Hindlimb muscle (tissue), 1 donor: ENCODE measurements at regions not wholly inside any gene's neighbourhood (a gene's known extent, or its start where the extent isn't known, plus 50 kb on each side); places are given as distances from the start of the nearest gene placed in this dataset.

Experiments
- DNase-seq: peaks from one replicate; pipeline ENCODE4 v3.0.0-alpha.2; 2013

GRCh38 chr15:36282821-36283220 is 296.6 kb upstream of the CDIN1 start:
- DNase-seq = no peak

- no peak for DNase-seq
Measured at GRCh38 chr15:36284911-36285310, 294.5 kb upstream of the CDIN1 start.

- DNase-seq = no peak
Measured at GRCh38 chr15:36291501-36291900, 287.9 kb upstream of the CDIN1 start.

- no peak for DNase-seq
Measured at GRCh38 chr15:36294359-36294758, 285.1 kb upstream of the CDIN1 start.

GRCh38 chr15:36301947-36302346 is 277.5 kb upstream of the CDIN1 start:
- DNase-seq = no peak

- DNase-seq = no peak
Measured at GRCh38 chr15:36313021-36313420, 266.4 kb upstream of the CDIN1 start.

GRCh38 chr15:36313736-36314280 is 265.6 kb upstream of the CDIN1 start:
- no peak for DNase-seq

- DNase-seq = no peak
Measured at GRCh38 chr15:36315649-36316048, 263.8 kb upstream of the CDIN1 start.

- DNase-seq = no peak
Measured at GRCh38 chr15:36323615-36324014, 255.8 kb upstream of the CDIN1 start.

GRCh38 chr15:36325206-36325605 is 254.2 kb upstream of the CDIN1 start:
- DNase-seq = no peak

GRCh38 chr15:36329592-36329991 is 249.8 kb upstream of the CDIN1 start:
- no peak for DNase-seq

- no peak for DNase-seq
Measured at GRCh38 chr15:36330598-36330997, 248.8 kb upstream of the CDIN1 start.

GRCh38 chr15:36331531-36332275 is 247.7 kb upstream of the CDIN1 start:
- no peak for DNase-seq

GRCh38 chr15:36332301-36332700 is 247.1 kb upstream of the CDIN1 start:
- DNase-seq = no peak

- no peak for DNase-seq
Measured at GRCh38 chr15:36332896-36333295, 246.5 kb upstream of the CDIN1 start.

- DNase-seq = no peak
Measured at GRCh38 chr15:36334059-36334458, 245.4 kb upstream of the CDIN1 start.

- DNase-seq = no peak
Measured at GRCh38 chr15:36335224-36335623, 244.2 kb upstream of the CDIN1 start.

- no peak for DNase-seq
Measured at GRCh38 chr15:36335659-36336058, 243.8 kb upstream of the CDIN1 start.

GRCh38 chr15:36344887-36345286 is 234.5 kb upstream of the CDIN1 start:
- DNase-seq = no peak

GRCh38 chr15:36347272-36347858 is 232.1 kb upstream of the CDIN1 start:
- DNase-seq = no peak

GRCh38 chr15:36356466-36356865 is 223.0 kb upstream of the CDIN1 start:
- no peak for DNase-seq

GRCh38 chr15:36356978-36357601 is 222.3 kb upstream of the CDIN1 start:
- no peak for DNase-seq

- no peak for DNase-seq
Measured at GRCh38 chr15:36358094-36358493, 221.3 kb upstream of the CDIN1 start.

GRCh38 chr15:36358523-36358922 is 220.9 kb upstream of the CDIN1 start:
- DNase-seq = no peak
